Kidney (tissue), 13 donors: ENCODE measurements at regions not wholly inside any gene's neighbourhood (a gene's known extent, or its start where the extent isn't known, plus 50 kb on each side); places are given as distances from the start of the nearest gene placed in this dataset.

Experiments
- DNase-seq, 5 donors: peaks; one replicate each; pipeline ENCODE4 v3.0.0-alpha.2; 2013 to 2020
- FAIRE-seq: peaks from 2 replicates; lab custom pipeline; 2012; peaks lifted over from hg19 to GRCh38; lab: Jason Lieb, UNC
- H3K27ac ChIP-seq, 2 donors: one replicate each; pipeline ENCODE4 v1.7.0; 2013; ENCODE audit warnings: low read depth in 2 of 2, low read length in 2 of 2, inconsistent platforms in 1 of 2
- H3K27me3 ChIP-seq: one replicate; pipeline ENCODE4 v1.7.1; 2013; ENCODE audit warnings: low read length, inconsistent platforms; ENCODE audit not compliant: control insufficient read depth, insufficient read depth
- H3K36me3 ChIP-seq, 3 donors: one replicate each; pipeline versions ENCODE4 v1.7.0 to v1.7.1; 2013; ENCODE audit warnings: low read length in 3 of 3, control low read depth in 1 of 3, inconsistent platforms in 1 of 3; ENCODE audit not compliant: insufficient read depth in 3 of 3, control insufficient read depth in 2 of 3
- H3K4me1 ChIP-seq, 3 donors: one replicate each; pipeline versions ENCODE4 v1.7.0 to v1.7.1; 2013; ENCODE audit warnings: low read length in 3 of 3, inconsistent platforms in 1 of 3, low read depth in 1 of 3; ENCODE audit not compliant: control insufficient read depth in 2 of 3, insufficient read depth in 2 of 3
- H3K4me3 ChIP-seq, 3 donors: one replicate each; pipeline versions ENCODE4 v1.7.0 to v1.8.1; 2013; ENCODE audit warnings: low read length in 3 of 3, control low read depth in 1 of 3, inconsistent platforms in 1 of 3
- H3K9ac ChIP-seq, 3 donors: one replicate each; pipeline versions ENCODE4 v1.7.0 to v1.7.1; 2013; ENCODE audit warnings: low read length in 3 of 3, control low read depth in 1 of 3, inconsistent platforms in 1 of 3
- H3K9me3 ChIP-seq, 3 donors: one replicate each; pipeline versions ENCODE4 v1.7.0 to v1.7.1; 2013; ENCODE audit warnings: low read length in 3 of 3, control low read depth in 1 of 3, inconsistent platforms in 1 of 3; ENCODE audit not compliant: control insufficient read depth in 2 of 3, insufficient read depth in 1 of 3
- CTCF ChIP-seq: IDR thresholded peaks from 3 replicates; pipeline ENCODE4 v1.5.1; 2012; ENCODE audit warnings: mild to moderate bottlenecking, moderate library complexity, borderline replicate concordance; ENCODE audit not compliant: insufficient read depth; ENCODE audit errors: extremely low read depth
- intact Hi-C: fragments of 100-400 bp; cut with DNase I; formaldehyde crosslinking; loops from one replicate; pipeline ENCODE4 v1.11.1; 2022
- donor health status: control.
- donor health status: control.
- donor health status: control.
- donor health status: control.
- donor health status: control.
- donor health status: DM: yes; HTN: yes; CAD: no.
- donor health status: Normal renal cell carcinoma (clear cell type).

GRCh38 chr1:96989302-96989701, 267.7 kb downstream of the PTBP2 start:
- H3K4me3 ChIP-seq, result no peak overlapping the region
- H3K36me3 ChIP-seq, result no peaks in the 10 kb centered on the region
- intact Hi-C loops, result no loop called here
- TF ChIP-seq CTCF, result no peak
- FAIRE-seq (no peak), DNase-seq (peak in 1 of 5 donors; percentile 12)
- H3K9me3 ChIP-seq, result no peaks in the 10 kb centered on the region
- H3K27me3 ChIP-seq, result no peaks in the 10 kb centered on the region
- H3K27ac ChIP-seq, result no peak overlapping the region
- no peaks in the 10 kb centered on the region for H3K4me1 ChIP-seq
- no peak overlapping the region for H3K9ac ChIP-seq

- Histone ChIP-seq H3K27me3 (no peaks in the 10 kb centered on the region), H3K36me3 (no peaks in the 10 kb centered on the region), H3K4me3 (no peak overlapping the region), H3K4me1 (no peaks in the 10 kb centered on the region), H3K9me3 (no peaks in the 10 kb centered on the region), H3K9ac (no peak overlapping the region), H3K27ac (no peak overlapping the region)
- no peak for FAIRE-seq
- no peak for TF ChIP-seq CTCF
- DNase-seq, result no peak
- intact Hi-C loops, result no loop called here
These were observed 268.6 kb downstream of the PTBP2 start for GRCh38 chr1:96990136-96990535.

- no peak overlapping the region for H3K9ac ChIP-seq
- no peaks in the 10 kb centered on the region for H3K36me3 ChIP-seq
- H3K27me3 ChIP-seq, result no peaks in the 10 kb centered on the region
- no peaks in the 10 kb centered on the region for H3K4me1 ChIP-seq
- FAIRE-seq (no peak), DNase-seq (no peak)
- H3K4me3 ChIP-seq, result no peak overlapping the region
- no peak overlapping the region for H3K27ac ChIP-seq
- intact Hi-C loops, result no loop called here
- no peaks in the 10 kb centered on the region for H3K9me3 ChIP-seq
- TF ChIP-seq CTCF, result no peak
These were observed 269.7 kb downstream of the PTBP2 start for GRCh38 chr1:96991261-96991660.

GRCh38 chr1:96992871-96993270, 271.3 kb downstream of the PTBP2 start:
- H3K27me3 ChIP-seq, result no peaks in the 10 kb centered on the region
- H3K36me3 ChIP-seq, result no peaks in the 10 kb centered on the region
- H3K9ac ChIP-seq, result no peak overlapping the region
- H3K4me1 ChIP-seq, result no peaks in the 10 kb centered on the region
- TF ChIP-seq CTCF, result no peak
- no peaks in the 10 kb centered on the region for H3K9me3 ChIP-seq
- intact Hi-C loops, result no loop called here
- no peak overlapping the region for H3K27ac ChIP-seq
- DNase-seq (no peak), FAIRE-seq (no peak)
- no peak overlapping the region for H3K4me3 ChIP-seq
